HCT116 (cell line): ENCODE measurements at regions not wholly inside any gene's neighbourhood (a gene's known extent, or its start where the extent isn't known, plus 50 kb on each side); places are given as distances from the start of the nearest gene placed in this dataset.
"Not testable (repeated sequence)": the region's sequence is repeated elsewhere in the genome, so short reads cannot be mapped to it uniquely, and the experiment has no call there.

ENCODE experiments used
- ATAC-seq: fragments of 200-7000 bp; cut with Tn5 transposase; 2 replicates; pipeline ENCODE4 v1.9.1; 2020; ENCODE audit warnings: mild to moderate bottlenecking, moderate library complexity
- BruUV-seq: library from RNA; stranded (reverse); fragments of 400-500 nt; replicated peaks from 2 replicates; lab custom pipeline; 2021; lab: Mats Ljungman, UMichigan
- CTCF ChIA-PET: fragments of 300-600 bp; sonication (Branson Sonifier 250); formaldehyde crosslinking; loops from one replicate; lab custom pipeline; 2021; ENCODE audit warnings: antibody characterized with exemption; lab: Charles Lee
- POLR2A ChIA-PET: fragments of 300-600, 350-600 bp; sonication (Branson Sonifier 250); formaldehyde crosslinking; loops from one replicate; lab custom pipeline; 2021; ENCODE audit warnings: antibody characterized with exemption; lab: Charles Lee
- RAD21 ChIA-PET, 2 experiments: fragments of 300-600 bp; sonication (Branson Sonifier 250); formaldehyde crosslinking; loops; one replicate each; lab custom pipeline; 2023; ENCODE audit warnings: low total read pairs in 2 of 2; ENCODE audit not compliant: uncharacterized antibody in 2 of 2, unreplicated experiment in 2 of 2, low non-redundant PET in 1 of 2; lab: Charles Lee
- DNase-seq: peaks from one replicate; pipeline ENCODE4 v3.0.0-alpha.2; 2010; ENCODE audit warnings: low read depth, low spot score
- H2AFZ ChIP-seq: fragments of 200-600 bp; shearing (Covaris generic), sonication (generic); 2 replicates; pipeline ENCODE4 v1.6.1; 2017; ENCODE audit warnings: low read depth, mixed run types, mixed read lengths, antibody characterized with exemption, low read length; ENCODE audit not compliant: poor library complexity, severe bottlenecking
- H3K27ac ChIP-seq: 2 replicates; pipeline ENCODE4 v1.5.1; 2012; ENCODE audit warnings: low read depth, low read length
- H3K27me3 ChIP-seq: fragments of 200-600 bp; sonication (generic); 2 replicates; pipeline ENCODE4 v1.6.1; 2016; ENCODE audit warnings: mixed run types, low read length, mixed read lengths; ENCODE audit not compliant: insufficient read depth
- H3K36me3 ChIP-seq, 2 experiments: fragments of 200-500 bp in 1 of 2; fragments of 200-600 bp in 1 of 2; sonication (Bioruptor generic) in 1 of 2; sonication (generic) in 1 of 2; 2 replicates each; pipeline versions ENCODE4 v1.5.1 to v1.6.1; 2014 to 2016; ENCODE audit warnings: low read length in 2 of 2, inconsistent platforms in 1 of 2, mixed read lengths in 1 of 2, mixed run types in 1 of 2; ENCODE audit not compliant: insufficient read depth in 2 of 2, control insufficient read depth in 1 of 2
- H3K4me1 ChIP-seq, 2 experiments: fragments of 200-600 bp in 1 of 2; sonication (generic) in 1 of 2; 2 replicates each; pipeline versions ENCODE4 v1.5.1 to v1.6.1; 2012 to 2017; ENCODE audit warnings: low read length in 2 of 2, inconsistent platforms in 1 of 2, mild to moderate bottlenecking in 1 of 2, mixed read lengths in 1 of 2, mixed run types in 1 of 2, moderate library complexity in 1 of 2; ENCODE audit not compliant: insufficient read depth in 2 of 2, control insufficient read depth in 1 of 2
- H3K4me2 ChIP-seq: fragments of 200-600 bp; sonication (generic); 2 replicates; pipeline ENCODE4 v1.6.1; 2017; ENCODE audit warnings: mixed run types, low read length, mixed read lengths
- H3K4me3 ChIP-seq, 2 experiments: fragments of 200-600 bp in 1 of 2; sonication (generic) in 1 of 2; replicated peaks in 1 of 2; 2 replicates each; pipeline ENCODE4 v1.5.1; 2011 to 2016; ENCODE audit warnings: low read length in 2 of 2, control low read depth in 1 of 2, low read depth in 1 of 2, mild to moderate bottlenecking in 1 of 2, mixed read lengths in 1 of 2, mixed run types in 1 of 2
- H3K79me2 ChIP-seq: fragments of 200-600 bp; sonication (generic); 2 replicates; pipeline ENCODE4 v1.6.1; 2017; ENCODE audit warnings: mild to moderate bottlenecking, mixed run types, low read length, moderate library complexity, mixed read lengths; ENCODE audit not compliant: insufficient read depth
- H3K9ac ChIP-seq: fragments of 200-600 bp; sonication (generic); 2 replicates; pipeline ENCODE4 v1.6.1; 2016; ENCODE audit warnings: low read length, mixed read lengths
- H3K9me2 ChIP-seq: fragments of 200-600 bp; sonication (generic), shearing (Covaris generic); 2 replicates; pipeline ENCODE4 v1.6.1; 2017; ENCODE audit warnings: mixed run types, mild to moderate bottlenecking, moderate library complexity; ENCODE audit not compliant: insufficient read depth
- H3K9me3 ChIP-seq, 2 experiments: fragments of 200-500 bp in 1 of 2; fragments of 200-600 bp in 1 of 2; sonication (Bioruptor generic) in 1 of 2; sonication (generic) in 1 of 2; 2 replicates each; pipeline ENCODE4 v1.6.1; 2014 to 2017; ENCODE audit warnings: low read length in 2 of 2, mixed read lengths in 2 of 2, inconsistent platforms in 1 of 2, low read depth in 1 of 2, mild to moderate bottlenecking in 1 of 2, mixed run types in 1 of 2, moderate library complexity in 1 of 2; ENCODE audit not compliant: control insufficient read depth in 1 of 2, insufficient read depth in 1 of 2
- H4K20me1 ChIP-seq: fragments of 200-600 bp; sonication (generic), shearing (Covaris generic); 2 replicates; pipeline ENCODE4 v1.6.1; 2017; ENCODE audit warnings: mixed run types, mild to moderate bottlenecking, moderate library complexity; ENCODE audit not compliant: insufficient read depth
- ATF3 ChIP-seq: IDR thresholded peaks from 2 replicates; pipeline ENCODE4 v1.6.1; 2012
- JUND ChIP-seq: IDR thresholded peaks from 2 replicates; pipeline ENCODE4 v1.6.1; 2012
- POLR2A ChIP-seq: IDR thresholded peaks from 2 replicates; pipeline ENCODE4 v1.7.0; 2011; ENCODE audit warnings: borderline replicate concordance; ENCODE audit not compliant: insufficient read depth, insufficient read length; ENCODE audit errors: extremely low read depth
- SIN3A ChIP-seq: IDR thresholded peaks from 2 replicates; pipeline ENCODE4 v1.6.1; 2012; ENCODE audit warnings: low read depth
- YY1 ChIP-seq: IDR thresholded peaks from 2 replicates; pipeline ENCODE4 v1.6.1; 2011; ENCODE audit warnings: low read length, low read depth, moderate library complexity, mild to moderate bottlenecking; ENCODE audit not compliant: insufficient replicate concordance; ENCODE audit errors: extremely low read depth
- ZFX ChIP-seq: fragments of 450-650 bp; IDR thresholded peaks from 2 replicates; pipeline ENCODE4 v1.6.1; 2017
- ZNF274 ChIP-seq: fragments of 200-500 bp; sonication (Bioruptor generic); IDR thresholded peaks from 2 replicates; pipeline ENCODE4 v1.6.1; 2014; ENCODE audit warnings: mild to moderate bottlenecking, low read depth, low read length, inconsistent platforms
- intact Hi-C: fragments of 100-400 bp; cut with micrococcal nuclease; formaldehyde crosslinking; loops from 2 replicates; pipeline ENCODE4 v1.10.0; 2022

- DNase-seq = no peak
- Histone ChIP-seq H3K27ac (no peak overlapping the region), H4K20me1 (no peaks in the 10 kb centered on the region), H3K4me3 (no peak overlapping the region), H3K4me2 (no peak overlapping the region), H3K9me2 (no peaks in the 10 kb centered on the region), H2AFZ (no peak overlapping the region), H3K79me2 (no peaks in the 10 kb centered on the region), H3K4me1 (no peaks in the 10 kb centered on the region), H3K9ac (no peak overlapping the region), H3K36me3 (no peaks in the 10 kb centered on the region)
- no peak for ATAC-seq
- RAD21 ChIA-PET = no interaction called here
- POLR2A ChIA-PET = no interaction called here
- intact Hi-C loops = no loop called here
- TF ChIP-seq ZFX (no peak), SIN3A (no peak), YY1 (no peak), POLR2A (no peak), ATF3 (no peak), ZNF274 (no peak), JUND (no peak)
- TF ChIP-seq, all 23 proteins: peak for 0
- BruUV-seq = no TSS peak
- CTCF ChIA-PET = no interaction called here
- Histone ChIP-seq H3K27me3 (no peaks in the 10 kb centered on the region), H3K9me3 (no peaks in the 10 kb centered on the region)
These were observed 249.6 kb downstream of the NKX6-1 start for GRCh38 chr4:84249521-84249920.

- H3K9me3 ChIP-seq, H2AFZ ChIP-seq, H3K36me3 ChIP-seq, CTCF ChIA-PET, H3K9me2 ChIP-seq, ATAC-seq, BruUV-seq, H3K27me3 ChIP-seq, POLR2A ChIA-PET, intact Hi-C loops, DNase-seq, H3K79me2 ChIP-seq, H3K4me3 ChIP-seq, H3K4me2 ChIP-seq, H3K4me1 ChIP-seq, RAD21 ChIA-PET, H4K20me1 ChIP-seq, H3K27ac ChIP-seq, H3K9ac ChIP-seq: not testable (repeated sequence)
These were observed 254.1 kb downstream of the NKX6-1 start for GRCh38 chr4:84245042-84245441.
